ENCODE measurements at regions not wholly inside any gene's neighbourhood (a gene's known extent, or its start where the extent isn't known, plus 50 kb on each side); places are given as distances from the start of the nearest gene placed in this dataset.

- H3K9me3 ChIP-seq (ENCODE audit: control insufficient read depth, low read depth, low read length): no peaks in the 10 kb centered on the region
- H2AFZ ChIP-seq (ENCODE audit: low read length): no peak overlapping the region
- peaks cover 16 to 23% of the 10 kb centered on the region in 2 experiments for H3K4me1 Mint-ChIP-seq
- H2AK5ac ChIP-seq (ENCODE audit: insufficient read length, low read length): no peak overlapping the region
- no peak overlapping the region for H3K23ac ChIP-seq (ENCODE audit: insufficient read length, low read depth, low read length)
- no peaks in the 10 kb centered on the region for H3K36me3 Mint-ChIP-seq (ENCODE audit: insufficient read depth in 1 of 3, low read depth in 3 of 3)
- WGBS (ENCODE audit: extremely low coverage, insufficient read length, low lambda C conversion rate): no CpG with 5 or more reads among the region's 1 CpG
- no peaks in the 10 kb centered on the region for H3K27me3 ChIP-seq (ENCODE audit: insufficient read depth, low read length)
- no peaks in the 10 kb centered on the region for H3K9me3 Mint-ChIP-seq
- no peaks in the 10 kb centered on the region for H3K23me2 ChIP-seq (ENCODE audit: insufficient read length, low read depth, low read length, poor library complexity, severe bottlenecking)
- H4K20me1 ChIP-seq (ENCODE audit: control insufficient read depth, insufficient read depth, insufficient read length): no peaks in the 10 kb centered on the region
- no peak overlapping the region for H2BK15ac ChIP-seq (ENCODE audit: low read depth, low read length)
- no peak overlapping the region for H3K27ac ChIP-seq (ENCODE audit: insufficient read length, low read depth, low read length)
- H3K9ac ChIP-seq (ENCODE audit: extremely low read depth, insufficient read length, low read length): no peak overlapping the region
- no peak overlapping the region for H2BK20ac ChIP-seq (ENCODE audit: low read depth, low read length, poor library complexity, severe bottlenecking)
- peak overlapping the region in 1 of 3 experiments; percentile 4; a peak in 1 of 7 replicates for H3K27ac Mint-ChIP-seq
- no peak for TF ChIP-seq CTCF (conservative IDR thresholded peaks at IDR 0.05)
- DNase-seq: no peak
- no peak overlapping the region for H3K56ac ChIP-seq (ENCODE audit: insufficient read length, low read depth, low read length)
- no peak overlapping the region for H3K4me2 ChIP-seq (ENCODE audit: insufficient read depth, insufficient read length, low read length)
- H3K14ac ChIP-seq (ENCODE audit: insufficient read depth, low read length): no peak overlapping the region
- no peak overlapping the region for H3K18ac ChIP-seq (ENCODE audit: insufficient read length, low read depth, low read length)
- no peak overlapping the region for H3T11ph ChIP-seq (ENCODE audit: low read length)
- no peak overlapping the region for H4K91ac ChIP-seq (ENCODE audit: insufficient read length, low read depth, low read length)
- H2BK12ac ChIP-seq (ENCODE audit: insufficient read length, low read depth, low read length): no peak overlapping the region
- no peak overlapping the region for H3K4me3 Mint-ChIP-seq
- no peak overlapping the region for H3K4ac ChIP-seq (ENCODE audit: low read depth, low read length)
- H2BK5ac ChIP-seq (ENCODE audit: insufficient read length, low read length): no peak overlapping the region
- H3K27me3 Mint-ChIP-seq (ENCODE audit: low read depth): no peaks in the 10 kb centered on the region
- H3K79me2 ChIP-seq (ENCODE audit: insufficient read depth, low read length): no peaks in the 10 kb centered on the region
- H3K4me1 ChIP-seq (ENCODE audit: insufficient read depth, low read length): no peaks in the 10 kb centered on the region; the same call in 1 of the 2 replicates
- no peak overlapping the region for H4K5ac ChIP-seq (ENCODE audit: insufficient read length, low read depth, low read length)
- H2BK120ac ChIP-seq (ENCODE audit: low read depth, low read length, poor library complexity, severe bottlenecking): no peak overlapping the region
- no peaks in the 10 kb centered on the region for H3K79me1 ChIP-seq (ENCODE audit: insufficient read depth, low read depth, low read length, poor library complexity, severe bottlenecking)
- H4K8ac ChIP-seq (replicated peaks; ENCODE audit: insufficient read length, low read depth, low read length): no peak overlapping the region
Measured at GRCh38 chr13:99650410-99650809, 149.1 kb downstream of the TM9SF2 start.

All from H9 (cell line).